IPS-NIHi11 (cell line): ENCODE measurements at regions not wholly inside any gene's neighbourhood (a gene's known extent, or its start where the extent isn't known, plus 50 kb on each side); places are given as distances from the start of the nearest gene placed in this dataset.

Source experiments
- DNase-seq: peaks from one replicate; pipeline ENCODE4 v3.0.0; 2012; ENCODE audit warnings: mixed read lengths, low spot score

DNA sequence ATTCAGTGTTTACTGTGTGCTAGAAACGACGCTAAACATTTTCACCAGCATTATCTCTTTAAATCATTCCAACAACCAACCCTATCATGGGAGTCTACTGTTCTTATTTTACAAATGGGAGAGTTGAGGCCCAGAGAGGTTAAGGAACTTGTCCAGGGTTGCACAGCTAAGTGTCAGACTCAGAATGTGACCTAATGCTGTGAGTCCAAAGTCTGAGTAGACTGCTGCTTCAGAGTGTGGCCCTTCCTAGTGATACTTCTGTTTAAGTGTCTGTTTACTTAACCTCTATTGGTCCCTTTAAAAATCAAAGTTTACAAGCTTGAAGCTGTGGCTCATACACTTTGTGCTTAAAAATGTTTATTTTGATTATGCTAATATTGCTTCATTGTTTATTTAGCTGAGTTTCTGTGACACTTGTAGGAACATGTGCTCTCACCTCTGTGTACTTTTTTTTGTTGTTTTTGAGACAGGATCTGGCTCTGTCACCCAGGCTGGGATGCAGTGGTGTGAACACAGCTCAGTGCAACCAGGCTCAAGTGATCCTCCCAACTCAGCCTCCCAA is 84.4 kb upstream of the SYPL1 start:
- DNase-seq: no peak

DNA sequence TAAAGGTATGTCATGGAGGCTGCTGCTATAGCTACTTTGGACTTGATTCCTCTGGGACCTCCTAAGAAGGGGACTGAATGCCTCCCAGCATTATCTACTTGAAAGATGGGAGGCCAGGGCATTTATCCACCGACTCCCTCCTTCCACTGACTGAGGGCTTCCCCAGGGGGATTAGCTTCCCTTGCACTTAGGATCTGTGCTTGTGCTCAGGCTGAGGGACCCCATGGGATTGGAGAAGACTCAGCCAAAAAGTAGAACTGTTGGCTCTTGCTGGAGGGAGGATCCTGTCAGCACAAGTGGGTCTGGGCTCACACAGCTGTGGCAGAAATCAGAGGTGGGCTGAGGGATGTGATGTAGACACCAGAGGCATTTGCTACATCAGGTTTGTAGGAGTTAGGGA is 81.5 kb upstream of the SYPL1 start:
- no peak for DNase-seq

DNA sequence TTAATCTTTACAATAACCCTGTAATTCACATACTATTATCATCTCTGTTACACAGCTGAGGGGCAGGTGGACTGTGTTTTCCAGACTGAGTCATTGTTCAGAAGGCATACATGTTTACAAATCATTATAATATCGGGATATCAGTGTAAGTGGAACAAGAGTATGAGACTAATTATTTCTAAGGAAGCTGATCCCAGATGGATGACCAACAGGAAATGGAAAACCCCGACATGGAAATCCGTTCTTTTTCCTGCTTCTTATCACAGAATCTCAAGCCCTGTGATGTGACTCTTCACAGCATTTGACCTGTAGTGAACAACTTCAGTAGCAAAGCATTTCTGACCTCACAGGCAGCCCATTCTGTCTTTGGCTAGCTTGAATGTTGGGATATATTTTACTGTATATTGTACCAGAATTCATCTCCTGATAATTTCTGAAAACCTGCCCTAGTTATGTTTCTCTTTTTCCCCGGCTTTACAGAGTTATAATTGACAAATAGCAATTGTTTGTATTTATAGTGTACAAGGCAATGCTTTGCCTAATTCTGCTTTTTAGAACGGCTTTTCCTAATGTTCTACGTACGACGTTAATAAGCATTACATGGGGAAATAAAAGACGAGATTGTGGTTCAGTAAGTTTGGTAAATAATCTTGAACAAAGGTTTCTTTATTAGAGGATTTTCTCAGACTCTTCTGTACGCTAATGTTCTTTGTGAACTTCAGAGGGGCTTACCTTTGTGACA is 78.6 kb upstream of the SYPL1 start:
- DNase-seq: no peak

DNA sequence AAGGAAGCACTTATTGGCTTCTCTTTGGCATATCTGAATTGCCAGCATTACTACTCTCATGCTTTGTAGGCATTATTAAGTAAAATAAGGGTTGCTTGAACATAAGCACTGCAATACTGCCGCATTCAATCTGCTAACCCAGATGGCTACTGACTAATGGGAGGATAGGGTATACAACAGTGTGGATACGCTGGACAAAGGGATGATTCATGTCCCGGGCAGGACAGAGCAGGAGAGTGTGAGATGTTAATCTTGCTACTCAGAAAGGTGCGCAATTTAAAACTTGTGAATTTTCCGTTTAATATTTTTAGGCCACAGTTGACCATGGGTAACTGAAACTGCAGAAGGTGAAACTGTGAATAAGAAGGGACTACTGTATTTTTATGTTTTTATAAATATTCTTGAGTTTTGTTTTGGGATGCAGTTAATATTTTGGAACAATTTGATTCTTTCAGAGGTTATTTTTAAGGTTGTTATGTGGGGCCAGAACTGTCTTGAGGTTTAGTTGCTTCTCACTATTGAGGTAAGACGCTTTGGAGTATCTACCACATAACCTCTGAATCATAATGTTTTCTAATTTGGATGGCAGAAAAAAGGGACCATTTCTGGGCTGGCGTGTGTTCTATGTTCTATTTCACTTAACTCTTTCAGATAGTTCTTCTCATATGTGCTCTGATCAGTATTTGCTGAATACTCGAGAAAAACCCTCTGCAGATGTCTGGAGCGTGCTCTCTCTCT is 75.7 kb upstream of the SYPL1 start:
- no peak for DNase-seq

DNA sequence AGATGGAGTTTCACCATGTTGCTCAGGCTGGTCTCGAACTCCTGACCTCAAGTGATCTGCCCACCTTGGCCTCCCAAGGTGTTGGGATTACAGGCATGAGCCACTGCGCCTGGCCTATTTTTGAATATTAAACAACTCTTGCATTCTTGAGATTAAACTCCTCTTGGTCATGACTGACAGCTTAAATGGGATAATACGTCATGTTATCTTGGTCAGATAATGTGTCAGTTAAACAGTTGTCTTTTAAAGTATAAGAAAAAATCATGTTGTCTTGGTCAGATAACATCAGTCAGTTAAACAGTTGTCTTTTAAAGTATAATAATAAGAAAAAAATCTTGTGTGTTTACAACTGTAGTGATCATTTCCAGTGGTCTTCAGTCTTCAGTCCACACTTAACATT is 73.6 kb upstream of the SYPL1 start:
- DNase-seq: no peak

DNA sequence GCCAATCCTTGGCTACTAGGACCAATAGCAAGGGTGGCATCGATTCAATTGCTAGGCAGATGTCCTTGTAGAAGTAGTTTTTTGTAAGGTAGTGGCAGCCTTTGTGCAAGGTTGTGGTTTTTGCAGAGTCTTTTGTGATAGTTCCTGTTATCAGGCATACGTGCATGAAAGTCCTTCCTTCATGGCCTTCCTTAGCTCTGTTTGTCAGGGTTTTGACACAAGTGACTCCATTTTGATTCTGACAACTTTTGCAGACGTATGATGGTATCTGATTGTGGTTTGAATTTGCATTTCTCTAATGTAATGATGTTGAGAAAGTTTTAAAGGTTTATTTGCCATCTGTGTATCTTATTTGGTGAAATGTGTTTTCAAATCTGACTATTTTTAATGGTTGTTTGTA is 71.8 kb upstream of the SYPL1 start:
- no peak for DNase-seq

DNA sequence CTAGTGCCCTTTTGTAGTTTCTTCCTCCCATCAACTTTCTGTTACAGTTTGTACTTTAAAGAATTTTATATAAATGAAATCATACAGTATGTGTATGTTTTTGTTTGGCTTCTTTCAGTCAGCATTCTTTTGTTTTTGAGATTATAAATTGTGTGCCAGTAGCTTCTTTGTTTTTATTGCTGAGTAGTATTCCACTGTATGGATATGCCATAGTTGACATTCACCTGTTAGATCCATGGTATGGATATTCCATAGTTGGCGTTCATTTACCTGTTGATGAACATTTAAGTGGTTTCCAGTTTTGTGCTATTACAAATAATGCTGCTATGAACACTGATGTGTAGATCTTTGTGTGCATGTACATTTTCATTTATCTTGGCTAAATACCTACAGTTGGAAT is 70.8 kb upstream of the SYPL1 start:
- DNase-seq: no peak

DNA sequence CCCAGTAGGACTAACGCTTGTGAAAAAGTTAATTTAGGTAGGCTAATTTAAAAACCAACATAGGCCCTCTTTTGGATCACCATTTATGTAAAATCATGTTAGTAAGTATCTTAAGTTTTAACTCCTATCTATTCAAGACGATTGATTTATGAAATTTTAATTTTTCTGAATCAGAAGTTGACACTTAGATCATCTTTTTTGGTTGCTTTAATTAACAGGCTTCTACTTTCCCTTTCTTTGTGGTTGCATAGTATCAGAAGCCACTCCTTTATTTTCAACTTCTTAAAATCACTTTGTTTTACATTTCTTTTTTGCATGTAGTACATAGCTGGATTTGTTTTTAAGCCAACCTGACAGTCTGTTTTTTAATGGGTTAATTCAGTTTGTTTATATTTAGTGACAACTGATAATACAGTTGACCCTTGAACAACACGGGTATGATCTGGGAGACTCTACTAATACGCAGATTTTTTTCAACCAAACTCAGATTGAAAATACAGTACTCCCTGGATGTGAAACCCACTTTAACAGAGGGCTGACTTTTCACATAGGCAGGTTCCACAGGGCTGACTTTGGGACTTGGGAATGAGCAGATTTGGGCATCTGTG is 69.7 kb upstream of the SYPL1 start:
- no peak for DNase-seq

DNA sequence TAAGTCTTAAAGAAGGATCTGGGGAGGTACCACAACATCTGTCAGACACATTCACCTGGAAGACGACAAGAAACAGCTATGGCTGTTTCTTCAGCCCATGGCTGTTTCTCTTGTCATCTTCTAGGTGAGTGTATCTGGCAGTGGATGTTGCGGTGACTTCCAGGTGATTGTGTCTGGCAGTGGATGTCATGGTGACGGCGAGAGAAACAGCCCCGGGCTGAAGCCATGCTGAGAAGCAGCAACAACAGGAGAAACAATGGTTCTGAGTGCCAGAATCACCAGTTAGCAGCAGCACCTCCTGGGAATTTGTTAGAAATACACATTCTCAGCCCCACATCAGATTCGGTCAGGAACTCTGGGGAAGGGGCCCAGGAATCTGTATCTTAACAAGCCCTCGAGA is 68.6 kb upstream of the SYPL1 start:
- DNase-seq: no peak

DNA sequence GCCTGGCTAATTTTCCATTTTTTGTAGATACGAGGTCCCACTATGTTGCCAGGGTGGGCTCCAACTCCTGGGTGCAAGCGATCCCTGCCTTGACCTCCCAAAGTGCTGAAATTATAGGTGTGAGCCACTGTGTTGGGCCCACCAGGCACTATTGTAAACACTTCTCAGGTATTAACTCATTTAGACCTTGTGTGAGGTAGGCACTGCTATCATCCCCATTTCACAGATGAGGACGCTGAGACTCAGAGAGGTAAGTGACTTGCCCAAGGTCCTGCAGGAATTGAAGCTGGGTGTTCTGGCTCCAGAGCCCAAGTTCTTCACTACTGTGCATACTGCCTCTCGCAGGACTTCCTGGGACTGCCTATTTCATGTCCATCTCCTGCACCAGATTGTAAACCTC is 67.1 kb upstream of the SYPL1 start:
- DNase-seq: no peak

DNA sequence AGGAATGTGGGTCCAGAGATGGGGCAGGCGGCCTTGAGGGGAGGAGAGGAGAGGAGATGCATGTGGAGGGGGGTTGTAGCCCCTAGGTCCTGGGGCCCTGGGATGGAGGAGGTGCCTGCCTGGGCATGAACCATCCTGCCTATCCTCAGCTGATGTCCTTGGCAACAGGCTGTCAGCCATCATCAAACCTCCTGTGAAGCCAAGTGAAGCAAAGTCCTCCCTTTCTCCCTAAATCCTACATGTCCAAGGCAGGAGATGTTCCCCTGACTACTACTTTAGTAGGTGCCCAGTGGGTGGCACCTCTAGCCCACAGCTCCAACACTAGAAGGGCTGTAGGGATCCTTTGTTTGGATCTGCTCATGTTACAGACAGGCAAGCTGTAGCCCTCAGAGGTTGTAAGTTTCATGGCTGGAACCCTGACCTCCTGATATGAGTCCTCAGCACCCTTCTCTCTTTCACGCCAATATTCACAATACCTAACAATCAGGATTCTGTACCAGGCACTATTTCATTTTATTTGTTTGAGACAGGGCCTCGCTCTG is 66.6 kb upstream of the SYPL1 start:
- peak; percentile 15 for DNase-seq

DNA sequence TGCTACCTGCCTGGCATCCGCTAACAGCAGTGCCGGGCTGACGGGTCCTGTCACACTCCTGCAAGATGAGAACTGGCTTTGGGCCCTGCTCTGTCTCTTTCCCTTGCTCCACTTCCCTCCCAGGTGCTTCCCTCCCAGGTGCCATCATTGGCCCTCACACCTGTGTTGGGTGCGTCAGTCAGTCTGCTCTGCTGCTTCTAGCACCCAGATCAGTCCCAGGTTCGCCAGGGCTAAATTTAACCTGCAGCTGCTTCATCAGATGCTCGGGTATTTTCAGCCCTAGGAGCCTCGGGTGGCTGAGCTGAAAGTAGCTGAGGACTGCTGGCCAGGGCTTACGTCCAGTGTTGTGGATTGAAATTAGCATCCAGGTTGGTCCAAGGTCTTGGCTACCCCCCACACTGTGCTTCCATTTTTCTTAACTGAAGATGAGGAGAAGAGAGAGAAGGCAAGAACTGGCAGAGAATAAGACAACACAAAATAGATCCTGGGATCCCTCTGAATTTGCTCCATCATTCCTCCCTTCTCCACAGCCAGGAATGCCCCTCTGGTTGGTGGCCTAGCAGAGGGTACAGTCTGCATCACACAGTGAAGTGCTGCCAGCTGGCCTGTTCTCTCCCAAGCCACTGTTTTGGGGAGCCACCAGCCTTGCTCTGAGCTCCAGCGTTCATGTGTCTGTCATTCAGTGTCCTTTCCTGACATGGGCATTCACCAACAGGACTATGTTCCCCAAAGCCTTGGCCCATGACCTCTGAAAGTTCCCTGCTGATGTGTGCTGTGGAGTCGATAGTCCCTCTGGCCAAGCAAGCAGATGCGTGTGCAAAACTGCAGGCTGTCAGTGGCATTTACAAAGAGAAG is 65.9 kb upstream of the SYPL1 start:
- no peak for DNase-seq

DNA sequence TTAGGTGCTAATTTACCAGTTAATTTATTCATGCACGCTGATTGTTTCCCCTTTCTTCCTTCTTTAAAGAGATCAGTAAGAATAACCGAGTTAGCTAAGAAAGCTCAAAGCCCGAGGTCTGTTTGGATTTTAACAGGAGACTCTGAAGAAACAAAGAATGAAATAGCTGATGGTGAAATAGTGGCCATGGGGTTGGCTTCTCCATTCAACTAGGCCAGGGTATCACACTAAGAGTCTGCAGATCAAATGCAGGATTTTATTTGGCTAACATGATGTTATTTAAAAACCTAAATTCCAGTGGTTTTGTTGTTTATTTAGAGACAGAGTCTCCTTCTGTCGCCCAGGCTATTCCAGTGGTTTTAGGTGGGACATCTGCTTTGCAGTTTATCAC is 65.2 kb upstream of the SYPL1 start:
- DNase-seq: no peak

DNA sequence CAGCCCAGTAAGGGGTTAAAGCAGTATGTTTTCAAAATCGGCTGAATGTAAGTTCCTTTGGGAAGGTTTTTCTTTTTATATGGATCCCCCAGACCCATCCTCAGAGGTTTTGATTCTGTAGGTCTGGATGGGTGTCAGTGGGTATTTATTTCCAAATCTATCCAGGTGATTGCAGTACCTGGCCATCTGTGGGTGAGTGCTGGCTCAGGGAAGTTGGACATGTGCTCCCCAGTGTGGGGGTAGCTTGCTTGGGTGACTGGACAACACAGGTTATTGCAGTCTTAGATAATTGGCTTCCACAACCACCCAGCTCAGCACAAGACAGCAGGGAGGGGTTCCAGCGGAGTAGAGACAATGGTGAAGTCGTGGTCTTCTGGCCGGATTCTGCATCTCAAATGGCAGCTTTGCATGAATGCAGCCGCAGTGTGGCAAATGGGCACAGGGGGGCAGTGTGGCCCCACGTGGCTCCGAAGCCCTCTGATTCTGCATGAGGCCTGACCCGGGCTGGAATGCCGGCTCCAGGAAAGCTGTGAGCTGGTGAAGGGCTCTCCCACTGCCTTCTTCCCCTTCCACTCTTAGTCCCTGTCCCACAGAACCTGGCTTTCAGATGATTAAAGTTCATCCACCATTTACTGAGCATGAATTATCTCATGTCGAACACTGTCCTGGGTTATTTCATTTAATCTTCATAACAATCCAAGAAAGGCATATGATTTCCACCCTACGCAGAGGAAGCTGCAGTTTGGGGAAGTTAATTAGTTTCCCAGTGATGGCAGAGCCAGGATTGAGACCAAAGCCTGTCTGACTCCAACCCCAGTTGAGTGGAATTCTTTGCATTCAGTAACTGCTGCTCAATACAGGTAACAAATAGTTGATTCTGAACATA is 64.5 kb upstream of the SYPL1 start:
- DNase-seq: peak; percentile 94

DNA sequence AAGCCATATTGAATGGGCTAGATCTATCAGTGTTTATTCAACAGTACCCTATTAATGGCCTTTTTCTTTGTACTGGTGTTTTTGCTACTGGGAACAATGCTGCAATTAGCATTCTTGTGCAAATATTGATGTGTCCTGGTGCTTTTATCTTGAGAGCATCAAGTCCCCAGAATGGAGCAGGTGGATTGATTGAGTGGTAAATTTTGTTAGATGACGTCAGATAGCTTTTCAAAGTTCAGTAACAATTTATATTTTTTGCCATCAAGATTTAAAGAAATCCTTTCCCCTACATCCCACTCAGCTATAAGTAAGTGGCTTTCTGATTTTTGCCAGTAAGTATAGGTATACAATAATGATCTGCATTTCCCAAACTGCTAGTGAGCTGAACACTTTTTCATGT is 63.4 kb upstream of the SYPL1 start:
- no peak for DNase-seq

DNA sequence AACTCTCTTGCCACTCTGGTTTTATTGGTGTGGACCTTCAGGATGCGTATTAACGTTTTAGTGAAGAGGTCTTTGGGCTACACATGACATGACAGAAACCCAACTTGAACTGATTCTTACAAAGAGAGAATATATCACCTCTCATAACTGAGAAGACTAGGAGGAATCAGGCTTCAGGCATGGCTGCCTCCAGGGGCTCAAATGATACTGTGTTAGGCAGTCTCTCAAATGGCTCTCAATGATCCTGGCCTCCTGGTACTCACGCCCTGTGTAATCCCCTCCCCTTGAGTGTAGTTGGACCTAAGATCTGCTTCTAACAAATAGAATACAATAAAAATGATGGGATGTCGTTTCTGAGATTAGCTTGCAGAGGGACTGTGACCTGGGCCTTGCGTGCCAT is 58.5 kb upstream of the SYPL1 start:
- no peak for DNase-seq

DNA sequence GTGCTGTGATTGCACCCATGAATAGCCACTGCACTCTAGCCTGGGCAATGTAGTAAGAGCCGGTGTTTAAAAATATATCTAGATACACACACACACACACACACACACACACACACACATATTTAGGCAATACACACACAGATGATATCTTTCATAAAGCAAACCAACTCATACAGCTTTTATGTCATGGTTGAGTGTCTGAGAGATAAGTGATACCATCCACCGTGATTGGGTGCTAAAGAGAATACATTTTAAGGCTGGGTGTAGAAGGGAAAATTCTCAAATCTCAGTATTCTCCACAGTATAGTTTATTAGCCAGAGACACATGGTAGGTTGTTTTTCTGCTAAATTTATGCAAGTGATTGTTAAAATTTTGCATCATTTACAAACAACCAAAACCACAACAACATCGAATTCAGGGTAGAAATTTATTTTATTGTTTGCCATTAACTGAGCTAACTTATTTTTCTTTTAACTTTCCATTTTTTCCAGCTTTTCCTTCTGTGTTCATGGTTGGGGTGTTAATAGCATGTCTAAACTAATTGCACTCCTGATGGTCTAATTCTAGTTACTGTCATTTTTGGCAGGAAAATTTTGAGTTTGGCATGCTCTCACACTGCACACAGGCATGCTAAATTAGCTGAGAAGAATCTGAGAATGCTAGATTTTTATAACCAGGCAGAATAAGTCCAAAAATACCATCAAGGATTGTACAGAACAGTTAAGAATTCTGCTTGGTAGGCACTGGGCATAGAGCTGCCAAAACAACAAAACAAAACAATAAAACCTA is 57.9 kb upstream of the SYPL1 start:
- no peak for DNase-seq

DNA sequence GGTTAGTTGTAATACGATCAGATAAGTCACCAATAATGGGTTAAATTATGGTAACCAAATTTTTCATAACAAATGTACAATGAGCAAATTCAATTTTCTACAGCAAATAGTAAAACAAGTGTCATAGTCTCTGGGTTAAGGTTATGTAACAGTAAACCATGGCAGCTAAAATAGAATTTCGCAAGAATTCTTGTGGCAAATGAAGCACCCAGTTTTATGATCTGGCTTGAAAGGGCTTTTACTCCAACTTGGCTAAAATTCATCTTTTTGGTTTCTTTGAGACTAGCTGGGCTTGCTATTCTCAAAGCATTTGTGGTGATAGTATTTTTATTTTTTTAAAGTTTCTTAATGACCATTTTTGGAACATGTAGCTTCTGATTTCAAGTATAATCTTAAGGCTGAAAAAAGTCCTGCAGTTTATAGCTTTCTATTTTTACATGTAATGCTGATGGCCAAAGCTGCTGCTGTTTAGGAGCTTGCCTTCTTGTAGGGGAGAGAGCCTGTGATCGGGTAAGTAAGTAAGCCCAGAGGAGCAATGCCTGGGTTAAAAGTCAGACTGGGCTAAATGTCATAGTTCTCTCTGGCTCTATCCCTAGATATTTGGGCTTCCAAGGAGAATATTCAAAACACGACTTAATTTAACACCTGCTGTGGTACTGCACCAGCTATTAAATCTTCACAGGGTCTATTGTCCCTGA is 55.5 kb upstream of the SYPL1 start:
- no peak for DNase-seq

DNA sequence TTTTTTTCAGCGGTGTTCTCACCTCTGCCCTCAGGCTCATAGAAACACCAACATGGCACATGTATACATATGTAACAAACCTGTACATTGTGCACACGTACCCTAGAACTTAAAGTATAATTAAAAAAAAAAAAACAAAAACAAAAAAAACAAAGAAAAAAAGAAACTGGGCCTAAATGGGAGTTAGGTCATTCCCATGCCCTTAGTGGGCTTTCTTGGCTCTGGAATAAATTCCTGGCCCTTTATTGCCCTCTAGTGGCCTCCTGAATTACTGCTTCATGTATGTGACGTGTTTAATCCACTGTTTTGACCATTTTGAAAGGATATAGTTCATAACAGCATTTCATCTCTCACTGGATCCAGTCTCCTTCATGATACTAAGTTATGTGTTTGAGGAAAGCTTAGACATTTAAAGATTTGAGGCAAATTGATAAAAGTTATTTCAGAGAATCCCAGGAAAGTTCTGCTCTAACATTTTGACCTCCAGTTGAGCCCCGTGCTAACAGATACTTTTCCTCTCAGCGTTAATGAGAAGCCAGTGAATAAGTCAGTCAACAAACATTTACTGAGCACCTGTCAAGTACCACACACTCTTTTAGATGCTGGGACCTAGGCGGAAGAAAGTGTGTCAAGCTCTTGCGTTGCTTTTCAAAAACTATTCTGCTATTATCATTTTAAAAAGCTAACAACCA is 54.7 kb upstream of the SYPL1 start:
- peak; percentile 73 for DNase-seq
